Stimulated activated CD4-positive, alpha-beta T cell treated with anti-CD3 and anti-CD28 coated beads, Interleukin-4, amount 100 ng/mL, for 4 hours (primary cell): ENCODE measurements at regions not wholly inside any gene's neighbourhood (a gene's known extent, or its start where the extent isn't known, plus 50 kb on each side); places are given as distances from the start of the nearest gene placed in this dataset.
"Not testable (repeated sequence)": the region's sequence is repeated elsewhere in the genome, so short reads cannot be mapped to it uniquely, and the experiment has no call there.

Source experiments
- DNase-seq, 2 experiments: peaks; one replicate each; pipeline ENCODE4 v3.0.0-alpha.2; 2020

DNA sequence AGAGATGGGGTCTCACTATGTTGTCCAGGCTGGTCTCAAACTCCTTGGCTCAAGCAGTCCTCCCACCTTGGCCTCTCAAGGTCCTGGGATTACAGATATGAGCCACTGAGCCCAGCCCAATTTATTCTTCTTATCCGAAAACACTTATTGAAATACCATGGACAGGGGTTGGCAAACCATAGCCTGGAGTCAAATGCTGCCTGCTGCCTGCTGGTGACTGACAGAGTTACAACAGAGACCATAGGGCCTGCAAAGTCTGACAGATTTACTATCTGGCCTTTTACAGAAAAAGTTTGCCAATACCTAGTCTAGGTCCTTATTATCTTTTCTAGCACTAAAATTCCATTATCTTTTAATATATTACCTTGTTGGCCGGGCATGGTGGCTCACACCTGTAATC, 87.1 kb upstream of the ZNF281 start:
- no peak for DNase-seq

DNA sequence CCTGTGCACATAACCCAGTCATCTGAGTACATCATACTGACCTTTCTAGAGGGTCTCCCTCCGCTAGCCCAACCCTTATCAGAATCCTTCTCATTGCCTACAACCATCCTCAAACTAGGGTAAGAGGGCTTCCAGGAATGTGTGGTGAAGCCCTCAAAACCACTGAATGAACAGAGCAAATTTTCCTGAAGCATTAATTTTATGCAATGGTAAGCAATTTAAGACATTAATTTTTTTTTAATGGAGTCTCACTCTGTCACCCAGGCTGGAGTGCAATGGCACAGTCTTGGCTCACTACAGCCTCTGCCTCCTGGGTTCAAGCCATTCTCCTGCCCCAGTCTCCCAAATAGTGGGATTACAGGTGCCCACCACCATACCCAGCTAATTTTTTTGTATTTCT, 86.1 kb upstream of the ZNF281 start:
- no peak for DNase-seq

DNA sequence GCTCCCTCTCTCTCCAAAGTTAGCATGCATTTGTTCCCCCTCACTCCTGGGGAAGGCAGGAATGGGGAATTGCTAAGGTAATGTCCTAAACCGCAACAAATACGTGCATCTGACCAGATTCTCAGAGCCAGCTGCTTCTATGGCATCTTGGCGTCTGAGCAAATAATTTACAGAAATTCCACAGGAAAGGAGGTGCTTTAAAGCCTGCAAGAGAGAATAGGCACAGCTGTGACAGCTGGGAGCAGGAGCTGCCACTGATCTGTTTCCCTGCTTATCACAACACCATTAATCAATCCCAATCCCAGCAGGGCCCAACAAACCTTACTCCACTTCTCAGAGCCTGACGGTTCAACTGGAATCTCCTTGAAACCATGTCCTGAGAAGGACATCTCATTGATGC, 83.5 kb upstream of the ZNF281 start:
- no peak for DNase-seq

DNA sequence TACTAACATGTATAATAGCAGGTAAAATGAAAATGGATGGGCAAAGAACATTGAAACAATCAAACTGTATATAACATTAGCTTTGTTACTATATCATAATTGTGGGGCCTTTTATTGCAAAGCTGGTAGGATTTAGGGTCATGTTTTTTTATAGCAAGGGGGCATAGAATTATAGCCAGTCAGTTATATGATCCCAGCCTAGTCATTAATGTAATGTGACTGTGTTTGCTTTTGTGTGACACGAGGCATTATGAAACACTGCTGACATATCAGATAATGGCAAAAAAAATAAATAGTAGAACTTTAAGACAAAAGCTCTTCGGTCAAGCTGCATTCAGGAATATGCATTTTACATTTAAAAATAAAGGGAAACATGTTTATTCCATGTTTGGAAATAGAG, 81.3 kb upstream of the ZNF281 start:
- DNase-seq, result no peak

DNA sequence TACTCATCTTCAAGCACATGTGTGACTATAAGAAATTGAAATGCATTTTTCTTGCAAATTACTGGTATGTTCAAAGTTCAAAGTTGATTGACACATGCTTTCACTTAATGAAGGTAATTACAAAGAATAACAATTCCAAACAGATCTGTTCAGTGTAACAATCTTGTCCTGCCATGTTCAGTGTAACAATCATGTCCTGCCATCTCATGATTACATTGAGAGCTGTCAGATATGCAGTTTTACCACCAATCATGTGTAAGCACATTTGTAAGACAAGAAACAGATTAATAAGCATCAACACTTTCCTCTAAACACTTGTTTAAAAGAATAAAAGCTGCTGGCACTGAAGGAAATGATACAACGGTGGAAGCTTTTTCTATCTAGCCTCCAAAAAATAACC, 80.3 kb upstream of the ZNF281 start:
- DNase-seq, result no peak

DNA sequence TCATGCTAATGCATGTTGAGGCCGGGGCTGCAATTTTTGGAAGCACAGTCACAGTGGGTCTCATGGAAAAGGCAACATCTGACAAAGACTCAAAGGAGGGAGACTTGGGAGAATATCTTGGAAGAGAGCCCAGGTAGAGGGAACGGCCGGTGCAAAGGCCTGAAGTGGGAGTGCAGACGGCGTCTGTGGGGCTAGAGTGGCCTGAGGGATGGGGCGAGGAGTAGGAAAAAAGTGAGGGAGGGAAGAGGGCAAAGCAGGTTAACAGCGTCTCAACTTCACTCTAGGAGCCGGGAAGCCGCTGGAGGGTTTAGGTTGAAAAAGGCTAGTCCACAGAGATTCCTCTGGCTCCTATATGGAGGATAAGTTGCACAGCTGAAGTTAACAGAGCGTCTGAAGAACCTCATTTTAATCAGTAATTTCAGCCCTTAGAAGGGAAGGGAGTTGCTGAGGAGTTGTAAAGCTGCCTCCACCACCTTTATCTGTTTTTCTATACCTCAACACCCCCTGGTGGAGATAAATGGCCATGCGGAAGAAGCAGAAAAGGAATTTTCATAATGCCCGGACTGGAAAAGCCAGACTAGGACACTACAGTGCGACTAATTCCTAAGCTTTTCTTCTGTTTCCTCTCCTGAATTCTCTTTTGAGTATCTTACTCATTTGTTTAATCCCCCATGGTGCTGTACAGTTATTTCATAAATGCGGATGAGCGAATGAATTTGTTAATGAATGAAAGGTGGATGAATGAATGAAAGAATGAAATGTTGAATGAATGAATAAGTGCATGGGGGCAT, 78.7 kb upstream of the ZNF281 start:
- DNase-seq, result peak in 1 of 2 experiments; percentile 9

DNA sequence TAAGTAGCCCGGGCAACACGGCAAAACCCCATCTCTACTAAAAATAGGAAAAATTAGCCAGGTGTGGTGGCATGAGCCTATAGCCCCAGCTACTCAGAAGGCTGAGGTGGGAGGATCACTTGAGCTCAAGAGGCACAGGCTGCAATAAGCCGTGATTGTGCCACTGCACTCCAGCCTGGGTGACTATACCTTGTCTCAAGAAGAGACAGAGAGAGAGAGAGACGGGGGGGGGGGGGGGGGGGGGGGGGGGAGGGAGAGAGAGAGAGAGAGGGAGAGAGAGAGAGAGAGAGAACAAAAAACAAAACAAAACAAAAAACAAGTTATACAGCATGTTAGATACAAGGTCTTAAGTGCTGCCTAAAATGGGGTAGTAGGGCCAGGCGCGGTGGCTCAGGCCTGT, 77.8 kb upstream of the ZNF281 start:
- no peak for DNase-seq

DNA sequence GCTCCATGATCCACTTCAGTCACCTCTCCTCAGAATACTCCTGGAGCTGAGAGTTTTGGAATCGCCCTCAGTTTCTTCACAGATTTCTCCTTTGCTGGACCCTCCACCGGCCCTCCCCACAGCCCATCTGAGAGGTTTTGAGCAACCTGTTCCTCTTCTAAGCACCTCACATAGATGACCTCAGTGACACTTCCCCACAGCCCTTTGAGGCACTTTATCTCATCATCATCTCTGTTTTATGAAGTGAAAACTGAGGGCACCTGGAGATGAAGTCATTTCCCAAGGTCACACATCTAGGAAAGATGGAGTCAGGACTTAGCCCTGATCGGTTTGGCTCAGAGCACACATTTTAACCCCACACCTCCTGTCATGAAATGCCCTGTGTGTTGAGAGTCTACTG, 76.8 kb upstream of the ZNF281 start:
- DNase-seq, result no peak

DNA sequence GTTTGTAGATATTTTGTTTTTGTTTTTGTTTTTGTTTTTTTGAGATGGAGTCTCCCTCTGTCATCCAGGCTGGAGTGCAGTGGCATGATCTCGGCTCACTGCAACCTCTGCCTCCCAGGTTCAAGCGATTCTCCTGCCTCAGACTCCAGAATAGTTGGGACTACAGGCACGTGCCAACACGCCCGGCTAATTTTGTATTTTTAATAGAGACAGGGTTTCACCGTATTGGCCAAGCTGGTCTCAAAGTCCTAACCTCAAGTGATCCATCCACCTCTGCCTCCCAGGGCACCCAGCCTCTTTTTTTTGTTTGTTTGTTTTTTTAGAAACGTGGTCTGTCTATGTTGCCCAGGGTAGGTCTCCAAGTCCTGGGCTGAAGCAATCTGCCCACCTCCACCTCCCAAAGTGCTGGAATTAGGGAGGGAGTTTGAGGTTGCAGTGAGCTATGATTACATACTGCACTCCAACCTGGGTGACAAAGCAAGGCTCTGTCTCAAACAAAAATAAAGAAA, 74.7 kb upstream of the ZNF281 start:
- DNase-seq, result not testable (repeated sequence)

DNA sequence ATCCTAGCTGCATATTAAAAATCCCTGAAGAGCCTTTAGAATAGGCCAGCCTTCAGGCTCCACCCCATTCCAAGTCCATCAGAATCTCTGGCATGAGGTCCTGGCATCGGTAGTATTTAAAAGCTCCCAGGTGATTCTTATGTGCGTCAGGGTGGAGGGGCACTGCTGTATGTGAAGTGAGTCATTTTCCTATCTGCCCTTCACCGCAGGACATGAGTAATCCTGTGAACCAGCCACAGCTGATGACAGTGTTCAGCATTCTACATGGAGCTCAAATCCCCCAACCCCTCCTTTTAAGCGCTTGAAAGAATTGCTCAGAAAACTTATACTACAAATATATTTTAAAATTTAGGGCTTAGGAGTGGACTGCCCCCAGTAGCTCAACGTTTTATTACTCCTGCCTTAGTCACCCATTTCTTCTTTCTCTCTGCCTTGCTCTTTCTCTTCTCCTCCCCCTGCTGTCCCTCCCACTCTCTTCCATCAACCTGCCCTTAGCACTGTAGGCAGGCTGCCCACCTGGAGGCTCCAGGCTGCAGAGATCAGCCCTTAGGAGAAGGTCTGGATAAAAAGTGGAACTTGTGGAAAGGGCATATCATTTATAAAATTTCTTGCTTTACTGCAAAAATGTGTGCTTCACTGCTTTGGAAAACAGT, 73.8 kb upstream of the ZNF281 start:
- peak; percentile 31 to 65 for DNase-seq

DNA sequence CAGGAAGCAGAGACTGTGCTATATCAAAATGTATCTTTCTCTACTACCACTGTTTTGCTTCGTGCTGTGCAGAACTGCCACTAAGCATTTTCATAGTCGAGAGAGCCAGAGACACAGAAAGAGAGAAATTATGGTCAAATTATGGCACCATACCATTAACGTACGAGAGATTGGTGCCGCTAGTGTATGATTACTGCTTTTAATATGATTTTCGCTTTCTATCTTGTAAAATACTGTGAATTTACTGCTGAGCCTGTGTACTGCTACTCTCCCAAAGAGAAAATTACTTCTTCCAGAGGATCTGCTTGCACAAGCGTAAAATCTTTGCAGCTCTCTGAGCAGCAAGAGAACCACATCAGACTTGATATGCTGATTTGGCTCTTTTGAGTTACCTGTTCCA, 71.1 kb upstream of the ZNF281 start:
- no peak for DNase-seq

DNA sequence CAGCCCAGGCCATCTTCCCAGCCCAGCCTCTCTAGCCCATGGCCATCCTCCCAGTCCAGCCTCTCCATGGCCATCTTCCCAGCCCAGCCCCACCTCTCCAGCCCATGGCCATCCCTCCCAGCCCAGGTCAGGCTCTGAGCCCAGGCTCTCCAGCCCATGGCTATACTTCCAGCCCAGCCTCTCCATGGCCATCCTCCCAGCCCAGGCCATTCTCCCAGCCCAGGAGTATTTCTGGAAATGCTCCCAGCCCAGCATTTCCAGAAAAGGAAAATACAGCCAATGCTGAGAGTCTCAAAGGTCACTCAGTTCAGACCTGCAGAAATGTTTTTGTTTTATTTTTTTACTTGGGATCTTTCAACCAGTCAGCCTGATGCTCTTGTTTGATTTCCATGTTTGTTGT, 70.0 kb upstream of the ZNF281 start:
- DNase-seq, result no peak

DNA sequence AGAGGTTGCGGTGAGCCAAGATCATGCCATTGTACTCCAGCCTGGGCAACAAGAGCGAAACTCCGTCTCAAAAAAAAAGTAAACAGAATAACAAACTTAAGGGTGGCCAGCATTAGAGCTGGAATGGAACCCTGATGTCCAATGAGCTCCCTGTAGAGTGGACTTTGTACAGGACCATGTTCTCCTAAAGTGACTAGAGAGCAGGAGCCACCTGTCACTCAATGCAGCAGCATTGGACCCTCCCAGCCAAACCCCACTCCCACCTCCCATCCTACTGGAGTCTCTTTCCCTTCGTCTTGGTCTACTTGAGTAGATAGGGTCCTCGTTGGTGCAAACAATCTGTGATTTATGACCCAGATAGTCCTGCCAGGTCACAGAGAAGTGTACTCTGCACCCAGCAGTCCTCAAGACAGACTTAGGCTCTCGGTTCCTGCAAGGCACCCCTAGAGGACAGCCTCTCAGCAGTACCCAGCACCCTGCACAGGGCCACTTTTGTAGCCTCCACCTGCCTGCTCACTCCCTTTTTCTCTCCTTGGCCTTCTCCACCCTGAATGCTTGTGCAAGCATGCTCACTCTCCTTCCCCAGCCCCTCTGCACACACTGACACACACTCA, 69.2 kb upstream of the ZNF281 start:
- DNase-seq, result no peak

DNA sequence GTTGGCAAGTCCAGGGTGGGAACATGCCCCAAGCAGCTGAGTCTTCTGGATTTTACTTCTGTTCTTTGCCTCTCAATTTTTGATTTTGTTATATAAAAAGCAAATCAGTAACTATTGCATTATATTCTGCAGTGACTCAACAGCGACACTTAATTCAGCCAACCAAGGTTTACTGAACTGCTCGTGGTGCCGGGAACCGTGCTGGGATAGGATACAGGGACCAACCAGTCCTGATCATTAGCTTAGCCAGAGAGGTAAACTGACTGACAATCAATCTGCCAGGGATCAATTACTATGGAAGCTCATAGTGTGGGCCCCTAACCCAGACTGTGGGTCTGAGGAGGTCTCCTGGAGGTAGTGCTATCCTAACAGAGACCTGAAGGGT, 68.4 kb upstream of the ZNF281 start:
- no peak for DNase-seq

DNA sequence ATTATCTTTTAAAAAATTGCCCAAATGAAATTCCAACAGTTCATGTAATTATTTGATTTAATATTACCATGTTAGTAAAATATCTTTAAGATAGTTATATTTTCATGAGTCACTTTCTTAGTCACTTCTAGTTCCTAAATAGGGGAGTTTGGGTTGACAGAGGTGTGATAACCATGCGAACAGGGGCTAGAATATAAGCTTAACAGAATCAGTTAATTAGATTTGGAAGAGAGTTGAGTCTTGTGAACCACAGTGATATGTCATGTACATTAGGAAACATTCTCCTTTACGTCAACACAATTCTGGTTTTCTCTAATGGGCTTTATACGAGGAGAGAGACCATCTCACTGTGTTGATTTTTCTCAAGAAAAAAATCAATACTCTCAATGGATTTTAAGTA, 64.8 kb upstream of the ZNF281 start:
- no peak for DNase-seq

DNA sequence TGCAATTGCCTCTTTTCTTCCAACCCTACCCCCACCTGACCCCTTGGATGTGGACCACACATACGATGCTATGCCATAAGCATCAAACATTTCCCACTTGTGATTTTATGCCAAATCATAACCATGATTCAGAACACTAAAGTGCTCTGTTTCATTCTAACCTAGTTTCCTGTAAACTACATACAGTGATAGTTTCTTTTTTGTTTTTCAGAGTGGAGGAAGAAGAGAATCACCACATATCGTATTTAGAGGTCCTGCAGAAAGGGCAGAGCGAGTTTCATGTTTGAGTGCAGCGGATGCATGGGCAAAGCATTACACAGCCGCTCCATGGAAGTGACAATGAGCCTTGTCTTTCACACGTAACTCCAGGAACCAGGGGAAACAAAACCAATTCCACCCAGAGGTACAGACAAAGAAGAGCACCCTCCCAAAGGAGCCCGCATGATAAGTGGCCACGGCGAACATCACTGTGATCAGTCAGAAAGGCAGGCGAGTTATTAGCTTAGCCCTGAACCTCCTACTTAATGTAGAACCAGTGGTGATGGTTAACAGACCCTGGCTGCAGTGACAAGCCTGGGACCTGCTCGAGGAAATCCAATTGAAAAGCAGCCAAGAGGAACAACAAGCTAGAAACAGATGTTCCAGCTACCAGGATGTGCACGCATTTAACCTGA, 64.0 kb upstream of the ZNF281 start:
- DNase-seq, result peak in 1 of 2 experiments; percentile 4

DNA sequence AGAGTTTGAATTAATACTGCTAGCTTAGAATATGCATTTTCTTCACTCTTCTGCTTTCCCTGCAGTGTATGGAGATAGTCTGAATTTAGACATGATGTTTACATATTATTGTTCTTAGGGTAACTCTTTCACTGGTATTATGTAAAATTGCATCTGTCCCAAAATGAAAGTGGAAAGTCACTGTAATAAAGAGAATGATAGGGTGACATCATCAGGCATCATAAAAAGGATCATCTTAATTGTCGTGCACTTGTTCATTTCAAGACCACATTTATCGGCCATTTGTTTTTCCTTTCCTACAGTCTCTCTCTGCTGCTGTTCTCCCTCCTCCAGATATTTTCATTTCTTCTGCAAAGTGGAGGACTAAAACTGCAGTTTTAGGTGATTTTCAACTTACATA, 61.9 kb upstream of the ZNF281 start:
- no peak for DNase-seq

DNA sequence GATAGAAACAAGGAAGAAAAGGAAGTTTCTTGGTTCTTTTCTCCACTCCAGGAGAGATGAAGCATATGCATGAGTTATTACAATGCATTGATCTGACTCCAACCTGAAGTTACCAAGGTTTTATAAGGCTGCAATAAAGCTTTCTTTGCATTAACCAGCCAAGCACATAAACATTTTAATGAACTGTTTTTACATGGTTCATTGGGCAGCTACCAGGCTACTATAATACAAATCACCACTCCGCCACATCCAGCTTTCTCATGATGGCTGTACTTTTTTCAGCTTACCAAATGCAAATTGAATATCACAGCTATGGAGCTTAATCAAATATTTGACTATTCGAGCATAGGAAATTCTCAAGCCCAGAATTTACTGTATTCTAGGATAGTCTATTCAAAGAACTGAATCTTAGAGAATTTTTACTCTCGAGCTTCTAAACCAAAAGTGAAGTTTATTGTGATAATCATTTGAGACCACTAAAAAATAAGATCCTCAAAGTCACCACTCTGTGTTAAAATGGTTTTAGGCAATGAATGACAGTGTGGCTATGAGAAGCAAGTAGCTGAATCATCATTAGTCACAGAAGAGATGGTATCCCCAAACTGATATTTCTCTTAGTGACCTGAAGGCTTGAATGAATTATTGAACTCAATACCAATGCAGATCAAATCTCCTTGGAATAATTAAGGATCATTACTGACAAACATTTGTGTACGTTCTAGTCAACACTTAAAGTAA, 58.6 kb upstream of the ZNF281 start:
- no peak for DNase-seq

DNA sequence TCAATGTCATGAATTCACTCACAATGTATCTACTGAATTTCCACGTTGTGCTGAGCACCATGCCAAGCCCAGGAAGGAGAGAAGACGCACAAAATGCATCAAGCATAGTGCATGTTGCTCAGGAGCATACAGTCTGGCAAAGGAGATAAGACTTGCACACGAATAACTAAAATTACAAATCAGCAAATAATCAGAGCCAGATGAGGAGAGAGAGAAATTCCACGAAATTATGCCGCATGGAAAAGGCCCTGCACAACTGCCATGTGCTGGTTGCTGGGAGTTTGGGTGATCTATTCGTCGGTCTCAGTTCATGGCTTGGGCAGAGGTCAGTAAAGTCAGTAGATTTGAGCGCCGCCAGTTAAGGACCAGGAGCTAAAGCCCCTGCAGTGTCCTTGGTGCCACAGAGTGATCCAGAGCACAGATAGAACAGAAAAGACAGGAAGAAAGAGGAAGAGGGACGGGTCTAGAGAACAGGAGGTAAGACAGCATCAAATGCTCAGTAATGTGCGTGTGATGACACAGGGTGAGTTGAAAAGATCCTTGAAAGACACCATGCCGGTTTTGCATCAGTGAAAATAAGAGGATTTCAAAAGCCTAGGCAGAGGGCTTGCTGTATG, 55.1 kb upstream of the ZNF281 start:
- DNase-seq, result no peak
